ENCODE measurements at regions not wholly inside any gene's neighbourhood (a gene's known extent, or its start where the extent isn't known, plus 50 kb on each side); places are given as distances from the start of the nearest gene placed in this dataset.

DNA sequence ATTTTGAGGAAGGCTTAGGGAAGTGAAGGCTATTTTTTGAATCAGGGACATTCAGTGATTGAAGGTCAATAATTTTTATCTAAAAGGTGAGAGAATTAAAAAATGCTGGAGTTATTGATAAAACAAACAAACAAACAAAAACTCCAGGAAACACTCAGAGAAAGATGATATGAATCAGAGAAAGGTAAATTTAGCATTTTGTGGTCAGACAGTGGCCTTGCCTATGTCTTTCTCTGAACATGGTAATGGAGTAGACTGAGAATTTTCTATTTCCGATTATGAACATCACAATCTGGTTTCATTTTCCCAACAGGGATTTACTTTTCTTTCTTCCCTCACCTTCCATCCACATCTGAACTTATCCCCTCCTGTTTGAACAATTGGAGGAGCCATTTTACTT, 353.6 kb upstream of the RIOK2 start:
- DNase-seq (no peak), ATAC-seq (no peak)
- H3K4me3 ChIP-seq, result no peak overlapping the region
- H3K36me3 ChIP-seq (ENCODE audit: insufficient read depth in 1 of 2, low read depth in 1 of 2), result no peaks in the 10 kb centered on the region
- H3K27me3 ChIP-seq (ENCODE audit: insufficient read depth in 3 of 3, low read length in 2 of 3), result no peaks in the 10 kb centered on the region
- H3K4me1 ChIP-seq, result no peaks in the 10 kb centered on the region
- no peak overlapping the region for H3K27ac ChIP-seq
- 84 to 90% (median 88%) methylated on average over 1 of the region's 1 CpG for WGBS, 3 donors
- H3K9me3 ChIP-seq, result no peaks in the 10 kb centered on the region
- intact Hi-C loops (cut with DNase I), result no loop called here
- TF ChIP-seq, protein P1, sequence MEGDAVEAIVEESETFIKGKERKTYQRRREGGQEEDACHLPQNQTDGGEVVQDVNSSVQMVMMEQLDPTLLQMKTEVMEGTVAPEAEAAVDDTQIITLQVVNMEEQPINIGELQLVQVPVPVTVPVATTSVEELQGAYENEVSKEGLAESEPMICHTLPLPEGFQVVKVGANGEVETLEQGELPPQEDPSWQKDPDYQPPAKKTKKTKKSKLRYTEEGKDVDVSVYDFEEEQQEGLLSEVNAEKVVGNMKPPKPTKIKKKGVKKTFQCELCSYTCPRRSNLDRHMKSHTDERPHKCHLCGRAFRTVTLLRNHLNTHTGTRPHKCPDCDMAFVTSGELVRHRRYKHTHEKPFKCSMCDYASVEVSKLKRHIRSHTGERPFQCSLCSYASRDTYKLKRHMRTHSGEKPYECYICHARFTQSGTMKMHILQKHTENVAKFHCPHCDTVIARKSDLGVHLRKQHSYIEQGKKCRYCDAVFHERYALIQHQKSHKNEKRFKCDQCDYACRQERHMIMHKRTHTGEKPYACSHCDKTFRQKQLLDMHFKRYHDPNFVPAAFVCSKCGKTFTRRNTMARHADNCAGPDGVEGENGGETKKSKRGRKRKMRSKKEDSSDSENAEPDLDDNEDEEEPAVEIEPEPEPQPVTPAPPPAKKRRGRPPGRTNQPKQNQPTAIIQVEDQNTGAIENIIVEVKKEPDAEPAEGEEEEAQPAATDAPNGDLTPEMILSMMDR (IDR thresholded peaks at IDR 0.05), result no peak

DNA sequence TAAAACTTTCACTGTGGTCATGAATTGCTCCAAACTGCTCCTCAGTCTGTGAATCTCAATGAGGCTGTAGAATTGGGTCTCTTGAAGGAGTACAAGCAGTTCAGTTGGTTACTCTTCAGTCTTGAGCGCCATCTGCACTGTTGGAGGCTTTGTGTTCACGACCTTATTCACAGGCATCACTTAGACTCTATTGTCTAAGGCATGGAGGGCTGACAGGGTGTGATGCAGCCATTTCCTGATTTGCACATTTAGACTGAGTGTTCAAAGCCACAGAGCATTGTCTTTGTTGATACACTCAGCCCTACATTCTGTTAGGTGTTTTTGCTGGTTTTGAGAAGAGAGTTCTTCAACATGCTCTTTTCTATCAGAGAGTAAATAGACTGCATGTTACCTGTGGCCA, 355.9 kb upstream of the RIOK2 start:
- TF ChIP-seq, protein P1 (IDR thresholded peaks at IDR 0.05), result no peak
- DNase-seq, result no peak

DNA sequence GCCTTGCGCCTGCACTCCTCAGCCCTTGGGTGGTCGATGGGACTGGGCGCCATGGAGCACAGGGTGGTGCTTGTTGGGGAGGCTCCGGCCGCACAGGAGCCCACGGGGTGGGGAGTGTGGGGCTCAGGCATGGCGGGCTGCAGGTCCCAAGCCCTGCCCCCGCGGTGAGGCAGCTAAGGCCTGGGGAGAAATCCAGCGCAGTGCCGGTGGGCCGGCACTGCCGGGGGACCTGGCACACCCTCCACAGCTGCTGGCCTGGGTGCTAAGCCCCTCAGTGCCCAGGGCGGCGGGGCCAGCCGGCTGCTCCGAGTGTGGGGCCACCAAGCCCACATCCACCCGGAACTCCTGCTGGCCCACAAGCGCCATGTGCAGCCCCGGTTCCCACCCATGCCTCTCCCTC, 358.8 kb upstream of the RIOK2 start:
- Histone ChIP-seq H3K27ac (no peak overlapping the region), H3K9me3 (no peaks in the 10 kb centered on the region), H3K36me3 (ENCODE audit: insufficient read depth in 1 of 2, low read depth in 1 of 2) (no peaks in the 10 kb centered on the region), H3K4me3 (no peak overlapping the region), H3K4me1 (no peaks in the 10 kb centered on the region), H3K27me3 (ENCODE audit: insufficient read depth in 3 of 3, low read length in 2 of 3) (no peaks in the 10 kb centered on the region)
- TF ChIP-seq, protein P1 (IDR thresholded peaks at IDR 0.05), result no peak
- ATAC-seq, result no peak
- no peak for DNase-seq
- intact Hi-C loops (cut with DNase I), result no loop called here
- 93 to 99% (median 98%) methylated on average over 16 to 20 of the region's 20 CpGs for WGBS, 3 donors

More for the DNA sequence above, 355.9 kb upstream of the RIOK2 start:
- WGBS, 3 donors, result 78 to 84% (median 80%) methylated on average over 2 of the region's 2 CpGs
- no peak for ATAC-seq
- intact Hi-C loops (cut with DNase I), result no loop called here
- H3K36me3 ChIP-seq (ENCODE audit: insufficient read depth in 1 of 2, low read depth in 1 of 2), result no peaks in the 10 kb centered on the region
- no peak overlapping the region for H3K4me3 ChIP-seq
- no peaks in the 10 kb centered on the region for H3K4me1 ChIP-seq
- H3K27ac ChIP-seq, result no peak overlapping the region
- no peaks in the 10 kb centered on the region for H3K9me3 ChIP-seq
- no peaks in the 10 kb centered on the region for H3K27me3 ChIP-seq (ENCODE audit: insufficient read depth in 3 of 3, low read length in 2 of 3)

DNA sequence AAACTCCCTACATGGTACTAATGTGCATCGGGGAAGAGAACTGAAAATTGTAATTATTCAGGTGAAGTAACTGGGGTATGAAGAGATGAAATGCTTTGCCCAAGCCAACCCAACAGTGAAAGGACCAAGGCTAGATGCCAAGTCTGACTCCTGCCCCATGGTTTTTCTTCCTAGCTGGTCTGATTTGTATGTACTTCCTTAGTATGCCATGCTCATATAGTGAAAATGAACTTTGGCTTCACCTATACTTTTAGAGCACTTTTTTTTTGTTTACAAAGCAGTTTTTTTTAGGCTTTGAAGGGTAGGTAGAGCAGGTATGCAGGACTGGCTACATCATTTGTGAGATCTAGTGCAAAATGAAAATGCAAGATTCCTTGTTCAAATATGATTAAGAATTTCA, 359.4 kb upstream of the RIOK2 start:
- Histone ChIP-seq H3K27ac (no peak overlapping the region), H3K27me3 (ENCODE audit: insufficient read depth in 3 of 3, low read length in 2 of 3) (no peaks in the 10 kb centered on the region)
- TF ChIP-seq, protein P1 (IDR thresholded peaks at IDR 0.05), result no peak

DNA sequence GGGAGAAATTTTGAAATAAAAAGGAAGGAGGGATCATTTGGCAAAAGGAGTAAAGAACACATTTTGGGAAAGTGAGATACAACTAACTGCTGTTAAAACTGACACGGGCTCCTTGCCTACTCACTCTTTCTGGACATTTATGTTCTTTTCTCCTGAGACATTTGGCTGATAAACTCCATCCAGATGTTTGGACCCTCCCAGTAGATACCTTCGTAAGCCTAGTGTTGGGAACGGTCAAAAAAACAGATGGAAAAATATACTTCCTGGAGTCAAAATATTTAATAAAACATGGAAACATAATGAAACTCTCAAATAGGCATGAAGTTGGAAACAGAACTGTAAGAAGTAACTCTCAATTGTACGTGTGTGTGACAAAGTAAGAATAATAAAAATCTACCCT, 360.1 kb upstream of the RIOK2 start:
- H3K4me3 ChIP-seq, result no peak overlapping the region
- no peak for DNase-seq
- no peak overlapping the region for H3K27ac ChIP-seq
- no peaks in the 10 kb centered on the region for H3K36me3 ChIP-seq (ENCODE audit: insufficient read depth in 1 of 2, low read depth in 1 of 2)
- no peaks in the 10 kb centered on the region for H3K4me1 ChIP-seq
- no peak for ATAC-seq
- TF ChIP-seq, protein P1 (IDR thresholded peaks at IDR 0.05), result no peak
- intact Hi-C loops (cut with DNase I), result no loop called here
- H3K27me3 ChIP-seq (ENCODE audit: insufficient read depth in 3 of 3, low read length in 2 of 3), result no peaks in the 10 kb centered on the region
- WGBS, 3 donors, result 36 to 37% (median 36%) methylated on average over 4 of the region's 4 CpGs
- no peaks in the 10 kb centered on the region for H3K9me3 ChIP-seq

More for the DNA sequence above, 359.4 kb upstream of the RIOK2 start:
- intact Hi-C loops (cut with DNase I), result no loop called here
- Histone ChIP-seq H3K9me3 (no peaks in the 10 kb centered on the region), H3K4me1 (no peaks in the 10 kb centered on the region), H3K36me3 (ENCODE audit: insufficient read depth in 1 of 2, low read depth in 1 of 2) (no peaks in the 10 kb centered on the region), H3K4me3 (no peak overlapping the region)
- ATAC-seq (no peak), DNase-seq (no peak)
- WGBS, 3 donors, result 83 to 100% (median 98%) methylated on average over 1 of the region's 1 CpG
